ENCODE measurements at regions not wholly inside any gene's neighbourhood (a gene's known extent, or its start where the extent isn't known, plus 50 kb on each side); places are given as distances from the start of the nearest gene placed in this dataset.

DNA sequence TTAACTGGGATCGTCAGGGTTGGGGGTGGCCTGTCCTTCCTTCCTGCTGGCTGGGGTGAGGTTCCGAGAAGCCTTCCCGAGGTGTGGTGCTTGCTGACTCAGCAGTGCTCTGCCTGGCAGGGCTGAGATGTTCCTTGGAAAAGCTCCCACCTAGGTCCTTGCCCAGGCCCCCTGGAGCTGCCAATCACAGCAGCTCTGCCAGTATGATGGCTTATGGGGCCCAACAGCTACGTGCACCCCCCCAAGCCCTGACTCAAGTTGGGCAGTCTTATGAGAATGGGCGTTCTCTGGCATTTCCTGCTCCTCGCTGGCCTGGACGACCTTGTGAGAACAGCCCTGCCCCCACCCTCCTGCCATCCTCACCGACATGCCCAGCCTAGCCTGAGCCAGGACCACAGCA, 292.2 kb upstream of the CRY1 start:
- no peaks in the 10 kb centered on the region for H3K36me3 ChIP-seq (ENCODE audit: control insufficient read depth in 2 of 2, extremely low read depth in 1 of 2, insufficient read depth in 2 of 2, low read length in 2 of 2)
- no peak overlapping the region for H3K9ac ChIP-seq (replicated peaks; ENCODE audit: extremely low read depth, insufficient read depth, low read length)
- H3K79me2 ChIP-seq (ENCODE audit: control insufficient read depth, insufficient read depth, low read length) = no peaks in the 10 kb centered on the region
- dilution Hi-C loops (cut with MboI; ENCODE audit: extremely low pct_ligation_motif_present, low sequenced_read_pairs) = no loop called here
- H4K20me1 ChIP-seq (replicated peaks; ENCODE audit: control insufficient read depth, extremely low read depth, insufficient read depth, low read length) = no peaks in the 10 kb centered on the region
- POLR2A ChIA-PET = no interaction called here
- H3K4me1 ChIP-seq (ENCODE audit: control insufficient read depth, extremely low read depth, insufficient read depth, low read length) = no peaks in the 10 kb centered on the region
- TF ChIP-seq, protein P1, sequence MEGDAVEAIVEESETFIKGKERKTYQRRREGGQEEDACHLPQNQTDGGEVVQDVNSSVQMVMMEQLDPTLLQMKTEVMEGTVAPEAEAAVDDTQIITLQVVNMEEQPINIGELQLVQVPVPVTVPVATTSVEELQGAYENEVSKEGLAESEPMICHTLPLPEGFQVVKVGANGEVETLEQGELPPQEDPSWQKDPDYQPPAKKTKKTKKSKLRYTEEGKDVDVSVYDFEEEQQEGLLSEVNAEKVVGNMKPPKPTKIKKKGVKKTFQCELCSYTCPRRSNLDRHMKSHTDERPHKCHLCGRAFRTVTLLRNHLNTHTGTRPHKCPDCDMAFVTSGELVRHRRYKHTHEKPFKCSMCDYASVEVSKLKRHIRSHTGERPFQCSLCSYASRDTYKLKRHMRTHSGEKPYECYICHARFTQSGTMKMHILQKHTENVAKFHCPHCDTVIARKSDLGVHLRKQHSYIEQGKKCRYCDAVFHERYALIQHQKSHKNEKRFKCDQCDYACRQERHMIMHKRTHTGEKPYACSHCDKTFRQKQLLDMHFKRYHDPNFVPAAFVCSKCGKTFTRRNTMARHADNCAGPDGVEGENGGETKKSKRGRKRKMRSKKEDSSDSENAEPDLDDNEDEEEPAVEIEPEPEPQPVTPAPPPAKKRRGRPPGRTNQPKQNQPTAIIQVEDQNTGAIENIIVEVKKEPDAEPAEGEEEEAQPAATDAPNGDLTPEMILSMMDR (IDR thresholded peaks at IDR 0.05; ENCODE audit: extremely low read depth in 1 of 2, insufficient read depth in 1 of 2, low read depth in 1 of 2, low read length in 2 of 2) = no peak
- TF ChIP-seq POLR2AphosphoS5 (IDR thresholded peaks at IDR 0.05; ENCODE audit: insufficient read depth, low read depth, low read length) (no peak), EZH2 (IDR thresholded peaks at IDR 0.05; ENCODE audit: borderline replicate concordance, low read depth, low read length, severe bottlenecking) (no peak), POLR2A (IDR thresholded peaks at IDR 0.05; ENCODE audit: low read depth, low read length) (no peak), FOS (IDR thresholded peaks at IDR 0.05; ENCODE audit: borderline replicate concordance, insufficient read depth, low read length) (no peak)
- TF ChIP-seq, protein P2, sequence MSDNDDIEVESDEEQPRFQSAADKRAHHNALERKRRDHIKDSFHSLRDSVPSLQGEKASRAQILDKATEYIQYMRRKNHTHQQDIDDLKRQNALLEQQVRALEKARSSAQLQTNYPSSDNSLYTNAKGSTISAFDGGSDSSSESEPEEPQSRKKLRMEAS (IDR thresholded peaks at IDR 0.05; ENCODE audit: insufficient read depth, insufficient read length) = no peak
- H3K4me2 ChIP-seq (ENCODE audit: insufficient read depth, low read length) = no peak overlapping the region
- no peaks in the 10 kb centered on the region for H3K9me3 ChIP-seq (replicated peaks; ENCODE audit: control insufficient read depth, insufficient read depth, low read length)
- CTCF ChIA-PET = no interaction called here
- H3K4me3 ChIP-seq (replicated peaks in 1 of 3; ENCODE audit: insufficient read depth in 1 of 3, low read depth in 1 of 3, low read length in 3 of 3) = no peak overlapping the region
- FAIRE-seq = no peak
- no peaks in the 10 kb centered on the region for H3K27me3 ChIP-seq (ENCODE audit: control insufficient read depth in 2 of 2, insufficient read depth in 2 of 2, low read length in 2 of 2)
- H3K27ac ChIP-seq (ENCODE audit: insufficient read depth, low read depth, low read length) = no peak overlapping the region
- DNase-seq (ENCODE audit: low read depth, low spot score) = no peak
- intact Hi-C loops (cut with micrococcal nuclease) = no loop called here
- no TSS peak for BruUV-seq (replicated peaks)
- no peaks in the 10 kb centered on the region for H3K9me1 ChIP-seq (replicated peaks; ENCODE audit: control insufficient read depth, extremely low read depth, insufficient read depth, low read length)
- H2AFZ ChIP-seq (ENCODE audit: low read depth, low read length) = no peak overlapping the region

DNA sequence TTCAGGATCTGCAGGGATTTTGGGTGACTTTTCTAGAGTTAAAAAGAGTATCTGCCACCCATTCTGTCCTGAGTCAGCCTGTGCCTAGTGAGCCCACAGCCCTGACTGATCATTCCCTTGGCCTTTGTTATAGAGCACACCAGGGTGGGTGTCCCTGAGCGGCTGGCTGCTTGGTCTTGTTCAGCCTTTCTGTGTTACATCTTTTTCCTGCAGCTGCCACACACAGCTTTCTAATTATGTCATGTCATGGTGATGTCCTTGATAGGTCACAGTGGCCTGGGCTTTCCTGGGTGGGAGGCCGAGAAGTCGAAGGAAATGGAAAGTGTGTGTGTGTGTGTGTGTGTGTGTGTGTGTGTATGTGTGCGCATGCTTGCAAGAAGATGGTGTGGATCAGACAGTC, 293.2 kb upstream of the CRY1 start:
- no peak for FAIRE-seq
- H3K79me2 ChIP-seq (ENCODE audit: control insufficient read depth, insufficient read depth, low read length) = no peaks in the 10 kb centered on the region
- H3K4me3 ChIP-seq (replicated peaks in 1 of 3; ENCODE audit: insufficient read depth in 1 of 3, low read depth in 1 of 3, low read length in 3 of 3) = no peak overlapping the region
- no peaks in the 10 kb centered on the region for H3K27me3 ChIP-seq (ENCODE audit: control insufficient read depth in 2 of 2, insufficient read depth in 2 of 2, low read length in 2 of 2)
- H3K36me3 ChIP-seq (ENCODE audit: control insufficient read depth in 2 of 2, extremely low read depth in 1 of 2, insufficient read depth in 2 of 2, low read length in 2 of 2) = no peaks in the 10 kb centered on the region
- no peaks in the 10 kb centered on the region for H4K20me1 ChIP-seq (replicated peaks; ENCODE audit: control insufficient read depth, extremely low read depth, insufficient read depth, low read length)
- TF ChIP-seq, protein P1 (IDR thresholded peaks at IDR 0.05; ENCODE audit: extremely low read depth in 1 of 2, insufficient read depth in 1 of 2, low read depth in 1 of 2, low read length in 2 of 2) = no peak
- TF ChIP-seq GATA2 (IDR thresholded peaks at IDR 0.05; ENCODE audit: insufficient read depth, insufficient read length, low read depth, low read length) (no peak), MYC (IDR thresholded peaks at IDR 0.05; ENCODE audit: low read depth, low read length) (no peak), FOS (IDR thresholded peaks at IDR 0.05; ENCODE audit: borderline replicate concordance, insufficient read depth, low read length) (no peak)
- H3K27ac ChIP-seq (ENCODE audit: insufficient read depth, low read depth, low read length) = no peak overlapping the region
- ChIA-PET POLR2A (no interaction called here), CTCF (no interaction called here)
- no peak for DNase-seq (ENCODE audit: low read depth, low spot score)
- dilution Hi-C loops (cut with MboI; ENCODE audit: extremely low pct_ligation_motif_present, low sequenced_read_pairs) = no loop called here
- H2AFZ ChIP-seq (ENCODE audit: low read depth, low read length) = no peak overlapping the region
- no peak overlapping the region for H3K4me2 ChIP-seq (ENCODE audit: insufficient read depth, low read length)
- BruUV-seq (replicated peaks) = no TSS peak
- no peak overlapping the region for H3K9ac ChIP-seq (replicated peaks; ENCODE audit: extremely low read depth, insufficient read depth, low read length)
- intact Hi-C loops (cut with micrococcal nuclease) = no loop called here
- H3K9me3 ChIP-seq (replicated peaks; ENCODE audit: control insufficient read depth, insufficient read depth, low read length) = no peaks in the 10 kb centered on the region
- no peaks in the 10 kb centered on the region for H3K4me1 ChIP-seq (ENCODE audit: control insufficient read depth, extremely low read depth, insufficient read depth, low read length)
- no peaks in the 10 kb centered on the region for H3K9me1 ChIP-seq (replicated peaks; ENCODE audit: control insufficient read depth, extremely low read depth, insufficient read depth, low read length)
